Cardiac fibroblast (primary cell): ENCODE measurements at regions not wholly inside any gene's neighbourhood (a gene's known extent, or its start where the extent isn't known, plus 50 kb on each side); places are given as distances from the start of the nearest gene placed in this dataset.

Experiments used
- DNase-seq, 2 donors: peaks; one replicate each; pipeline versions ENCODE4 v3.0.0 to v3.0.0-alpha.2; 2010; ENCODE audit warnings: low read depth in 2 of 2
- H3K4me3 ChIP-seq, 2 donors: replicated peaks in 1 of 2; 1 replicate in 1 of 2; 2 replicates in 1 of 2; pipeline ENCODE4 v1.5.1; 2011; ENCODE audit warnings: low read depth in 2 of 2, low read length in 2 of 2, mild to moderate bottlenecking in 2 of 2, moderate library complexity in 1 of 2
- CTCF ChIP-seq: IDR thresholded peaks from one replicate; pipeline ENCODE4 v1.5.1; 2011; ENCODE audit warnings: low read depth, mild to moderate bottlenecking, low read length, inconsistent platforms

GRCh38 chr13:67878376-67878775, 648.2 kb upstream of the PCDH9 start:
- no peak for TF ChIP-seq CTCF
- DNase-seq: no peak
- no peak overlapping the region for H3K4me3 ChIP-seq

GRCh38 chr13:67877031-67877430, 646.9 kb upstream of the PCDH9 start:
- no peak for TF ChIP-seq CTCF
- DNase-seq: no peak
- H3K4me3 ChIP-seq: no peak overlapping the region

GRCh38 chr13:67867206-67867605, 637.1 kb upstream of the PCDH9 start:
- no peak for DNase-seq
- no peak overlapping the region for H3K4me3 ChIP-seq
- TF ChIP-seq CTCF: no peak

GRCh38 chr13:67860315-67860714, 630.2 kb upstream of the PCDH9 start:
- no peak overlapping the region for H3K4me3 ChIP-seq
- TF ChIP-seq CTCF: no peak
- DNase-seq: no peak

GRCh38 chr13:67859904-67860303, 629.8 kb upstream of the PCDH9 start:
- H3K4me3 ChIP-seq: no peak overlapping the region
- TF ChIP-seq CTCF: no peak
- DNase-seq: no peak

GRCh38 chr13:67857581-67858310, 627.6 kb upstream of the PCDH9 start:
- no peak for DNase-seq
- TF ChIP-seq CTCF: no peak
- no peak overlapping the region for H3K4me3 ChIP-seq

- no peak for TF ChIP-seq CTCF
- H3K4me3 ChIP-seq: no peak overlapping the region
- DNase-seq: no peak
Observed at GRCh38 chr13:67856955-67857354, 626.8 kb upstream of the PCDH9 start.
